GM10266 (cell line): ENCODE measurements at regions not wholly inside any gene's neighbourhood (a gene's known extent, or its start where the extent isn't known, plus 50 kb on each side); places are given as distances from the start of the nearest gene placed in this dataset.

Experiments used
- DNase-seq: peaks from one replicate; pipeline ENCODE4 v3.0.0; 2012; ENCODE audit errors: extremely low spot score
- TF ChIP-seq, protein P1 (sequence below): IDR thresholded peaks from 2 replicates; pipeline ENCODE4 v1.5.1; 2012; ENCODE audit warnings: mild to moderate bottlenecking, low read depth; ENCODE audit not compliant: control insufficient read depth, insufficient read depth; ENCODE audit errors: missing control alignments

- TF ChIP-seq, protein P1, sequence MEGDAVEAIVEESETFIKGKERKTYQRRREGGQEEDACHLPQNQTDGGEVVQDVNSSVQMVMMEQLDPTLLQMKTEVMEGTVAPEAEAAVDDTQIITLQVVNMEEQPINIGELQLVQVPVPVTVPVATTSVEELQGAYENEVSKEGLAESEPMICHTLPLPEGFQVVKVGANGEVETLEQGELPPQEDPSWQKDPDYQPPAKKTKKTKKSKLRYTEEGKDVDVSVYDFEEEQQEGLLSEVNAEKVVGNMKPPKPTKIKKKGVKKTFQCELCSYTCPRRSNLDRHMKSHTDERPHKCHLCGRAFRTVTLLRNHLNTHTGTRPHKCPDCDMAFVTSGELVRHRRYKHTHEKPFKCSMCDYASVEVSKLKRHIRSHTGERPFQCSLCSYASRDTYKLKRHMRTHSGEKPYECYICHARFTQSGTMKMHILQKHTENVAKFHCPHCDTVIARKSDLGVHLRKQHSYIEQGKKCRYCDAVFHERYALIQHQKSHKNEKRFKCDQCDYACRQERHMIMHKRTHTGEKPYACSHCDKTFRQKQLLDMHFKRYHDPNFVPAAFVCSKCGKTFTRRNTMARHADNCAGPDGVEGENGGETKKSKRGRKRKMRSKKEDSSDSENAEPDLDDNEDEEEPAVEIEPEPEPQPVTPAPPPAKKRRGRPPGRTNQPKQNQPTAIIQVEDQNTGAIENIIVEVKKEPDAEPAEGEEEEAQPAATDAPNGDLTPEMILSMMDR = no peak
- DNase-seq = no peak
These were observed 926.1 kb upstream of the MANEA start for GRCh38 chr6:94651239-94651638.

DNA sequence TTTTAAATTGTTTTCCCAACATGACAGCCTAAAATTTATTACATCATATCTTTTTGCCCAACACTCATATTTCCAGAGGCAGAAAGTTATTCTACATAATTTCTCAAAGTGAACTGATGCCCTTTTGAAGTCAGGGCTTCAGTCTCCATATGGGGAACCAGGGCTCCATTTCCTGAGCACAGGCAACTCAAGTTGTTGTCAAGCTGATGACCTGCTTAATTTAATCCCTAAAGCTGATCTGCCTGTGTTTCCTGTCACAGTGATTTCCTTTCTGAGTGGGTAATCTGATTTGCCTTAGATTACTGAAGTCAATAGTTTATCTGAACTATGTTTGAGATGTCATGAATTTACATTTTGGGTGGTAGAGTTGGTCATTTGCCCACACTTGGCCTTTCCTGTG lies 932.1 kb upstream of the MANEA start:
- TF ChIP-seq, protein P1 = no peak

DNA sequence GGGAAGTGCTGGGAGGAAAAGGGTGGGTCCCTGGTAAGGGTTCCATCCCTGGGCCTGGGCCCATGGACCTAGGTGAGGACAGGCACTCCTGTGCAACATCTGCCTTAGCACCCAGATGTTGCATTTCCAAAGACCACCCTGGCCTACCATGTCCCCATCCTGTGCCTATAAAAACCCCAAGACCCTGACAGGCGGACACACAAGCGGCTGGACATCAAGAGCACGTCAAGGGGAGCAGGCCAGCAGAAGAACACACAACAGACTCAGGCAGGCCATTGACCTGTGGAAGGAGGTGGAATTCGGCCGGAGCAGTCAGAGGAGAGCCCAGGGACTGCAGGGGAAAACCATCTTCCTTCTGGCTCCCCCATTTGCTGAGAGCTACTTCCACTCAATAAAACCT lies 937.8 kb upstream of the MANEA start:
- no peak for DNase-seq
- TF ChIP-seq, protein P1 = no peak

More for the DNA sequence above, 932.1 kb upstream of the MANEA start:
- DNase-seq = no peak

GRCh38 chr6:94636780-94637385 lies 940.5 kb upstream of the MANEA start:
- DNase-seq = no peak
- TF ChIP-seq, protein P1 = no peak

DNA sequence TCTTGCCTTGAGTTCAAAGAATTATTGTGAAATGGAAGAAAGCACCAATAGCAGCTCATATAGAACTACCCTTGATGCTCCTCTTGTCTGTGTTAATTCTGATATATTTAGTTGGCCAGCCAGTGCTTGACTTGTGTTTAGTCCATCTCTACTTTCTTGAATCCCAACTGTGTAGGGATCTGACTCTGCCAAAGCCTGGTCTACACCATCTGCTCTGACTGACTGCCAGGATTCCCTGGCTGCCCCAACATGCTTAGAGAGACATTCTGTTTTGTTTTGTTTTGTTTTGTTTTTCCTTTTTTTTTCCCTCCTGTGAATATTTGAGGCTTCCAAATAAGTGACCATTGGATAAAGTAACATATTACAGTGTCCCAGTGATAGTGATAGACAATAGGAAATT lies 953.7 kb upstream of the MANEA start:
- TF ChIP-seq, protein P1 = no peak
- no peak for DNase-seq

DNA sequence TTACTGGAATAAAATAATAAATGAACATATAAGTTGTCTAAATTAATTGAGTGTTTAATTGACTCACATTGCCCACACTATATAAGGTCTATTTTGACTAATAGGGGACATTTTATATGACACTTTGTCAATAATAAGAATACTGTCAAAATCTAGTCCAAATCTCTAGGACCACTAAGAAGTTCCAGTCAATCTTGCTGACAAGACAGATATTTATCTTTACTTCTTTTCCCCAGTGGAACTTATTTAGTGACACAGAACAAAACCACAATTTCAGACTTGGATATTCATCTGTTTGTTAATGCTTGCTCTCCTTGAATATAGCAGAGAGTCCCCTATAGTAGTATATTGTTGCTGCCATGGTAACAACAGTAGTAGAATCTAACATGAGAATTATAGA lies 954.6 kb upstream of the MANEA start:
- DNase-seq = no peak
- TF ChIP-seq, protein P1 = no peak

- TF ChIP-seq, protein P1 = no peak
- DNase-seq = no peak
These were observed 976.7 kb upstream of the MANEA start for GRCh38 chr6:94600636-94601035.
